ENCODE measurements at regions not wholly inside any gene's neighbourhood (a gene's known extent, or its start where the extent isn't known, plus 50 kb on each side); places are given as distances from the start of the nearest gene placed in this dataset.
"Not testable (repeated sequence)": the region's sequence is repeated elsewhere in the genome, so short reads cannot be mapped to it uniquely, and the experiment has no call there.

DNA sequence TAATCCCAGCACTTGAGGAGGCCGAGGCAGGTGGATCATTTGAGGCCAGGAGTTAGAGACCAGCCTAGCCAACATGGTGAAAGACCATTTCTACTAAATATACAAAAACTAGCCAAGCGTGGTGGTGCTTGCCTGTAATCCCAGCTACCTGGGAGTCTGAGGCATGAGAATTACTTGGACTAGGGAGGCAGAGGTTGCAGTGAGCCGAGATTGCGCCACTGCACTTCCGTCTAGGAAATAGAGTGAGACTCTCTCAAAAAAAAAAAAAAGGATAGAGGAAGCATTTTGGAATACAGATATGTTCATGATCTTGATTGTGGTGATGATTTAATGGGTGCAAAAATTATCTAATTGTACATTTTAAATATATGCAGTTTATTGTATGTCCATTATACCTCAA, 67.8 kb upstream of the GBE1 start:
- TF ChIP-seq, protein P1, sequence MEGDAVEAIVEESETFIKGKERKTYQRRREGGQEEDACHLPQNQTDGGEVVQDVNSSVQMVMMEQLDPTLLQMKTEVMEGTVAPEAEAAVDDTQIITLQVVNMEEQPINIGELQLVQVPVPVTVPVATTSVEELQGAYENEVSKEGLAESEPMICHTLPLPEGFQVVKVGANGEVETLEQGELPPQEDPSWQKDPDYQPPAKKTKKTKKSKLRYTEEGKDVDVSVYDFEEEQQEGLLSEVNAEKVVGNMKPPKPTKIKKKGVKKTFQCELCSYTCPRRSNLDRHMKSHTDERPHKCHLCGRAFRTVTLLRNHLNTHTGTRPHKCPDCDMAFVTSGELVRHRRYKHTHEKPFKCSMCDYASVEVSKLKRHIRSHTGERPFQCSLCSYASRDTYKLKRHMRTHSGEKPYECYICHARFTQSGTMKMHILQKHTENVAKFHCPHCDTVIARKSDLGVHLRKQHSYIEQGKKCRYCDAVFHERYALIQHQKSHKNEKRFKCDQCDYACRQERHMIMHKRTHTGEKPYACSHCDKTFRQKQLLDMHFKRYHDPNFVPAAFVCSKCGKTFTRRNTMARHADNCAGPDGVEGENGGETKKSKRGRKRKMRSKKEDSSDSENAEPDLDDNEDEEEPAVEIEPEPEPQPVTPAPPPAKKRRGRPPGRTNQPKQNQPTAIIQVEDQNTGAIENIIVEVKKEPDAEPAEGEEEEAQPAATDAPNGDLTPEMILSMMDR (IDR thresholded peaks at IDR 0.05) = not testable (repeated sequence)
- not testable (repeated sequence) for TF ChIP-seq POLR2A, EP300 (IDR thresholded peaks at IDR 0.05)
